ENCODE measurements at regions not wholly inside any gene's neighbourhood (a gene's known extent, or its start where the extent isn't known, plus 50 kb on each side); places are given as distances from the start of the nearest gene placed in this dataset.

DNA sequence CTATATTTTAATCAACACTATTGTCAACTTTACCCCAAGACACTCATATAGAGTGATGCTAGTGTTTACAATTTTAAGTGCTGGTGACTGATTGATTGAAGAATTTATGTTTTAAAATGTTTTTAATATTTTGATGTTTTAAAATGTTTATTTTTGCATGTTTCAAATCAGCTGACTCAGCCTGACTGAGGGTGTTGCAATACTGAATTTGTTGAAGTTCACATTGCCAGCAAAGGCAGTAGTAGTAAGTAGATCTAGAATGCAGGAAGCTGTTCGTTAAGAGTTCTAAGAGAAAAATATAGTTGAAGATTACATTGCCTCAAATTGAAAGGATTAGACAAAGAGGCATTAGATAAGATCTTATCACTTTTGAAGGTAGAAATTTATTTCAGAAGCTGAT is 977.6 kb downstream of the IGSF11 start:
- Mint-ChIP-seq H3K4me3 (no peak overlapping the region), H3K27ac (no peak overlapping the region)
- TF ChIP-seq CREB1 (CRISPR knock-in tag; IDR thresholded peaks at IDR 0.05; ENCODE audit: low read depth) (no peak), ZNF331 (CRISPR knock-in tag; IDR thresholded peaks at IDR 0.05; ENCODE audit: low read depth) (no peak), POLR2AphosphoS5 (IDR thresholded peaks at IDR 0.05; ENCODE audit: low read depth) (no peak), EZH2phosphoT487 (IDR thresholded peaks at IDR 0.05; ENCODE audit: unreplicated experiment) (no peak), EZH2 (IDR thresholded peaks at IDR 0.05; ENCODE audit: low read depth, unreplicated experiment) (no peak), NANOG (IDR thresholded peaks at IDR 0.05; ENCODE audit: borderline replicate concordance) (no peak), ZNF114 (CRISPR knock-in tag; IDR thresholded peaks at IDR 0.05) (no peak), JUNB (IDR thresholded peaks at IDR 0.05; ENCODE audit: unreplicated experiment) (no peak), STAT1 (IDR thresholded peaks at IDR 0.05; ENCODE audit: unreplicated experiment) (no peak)
- TF ChIP-seq, protein P1, sequence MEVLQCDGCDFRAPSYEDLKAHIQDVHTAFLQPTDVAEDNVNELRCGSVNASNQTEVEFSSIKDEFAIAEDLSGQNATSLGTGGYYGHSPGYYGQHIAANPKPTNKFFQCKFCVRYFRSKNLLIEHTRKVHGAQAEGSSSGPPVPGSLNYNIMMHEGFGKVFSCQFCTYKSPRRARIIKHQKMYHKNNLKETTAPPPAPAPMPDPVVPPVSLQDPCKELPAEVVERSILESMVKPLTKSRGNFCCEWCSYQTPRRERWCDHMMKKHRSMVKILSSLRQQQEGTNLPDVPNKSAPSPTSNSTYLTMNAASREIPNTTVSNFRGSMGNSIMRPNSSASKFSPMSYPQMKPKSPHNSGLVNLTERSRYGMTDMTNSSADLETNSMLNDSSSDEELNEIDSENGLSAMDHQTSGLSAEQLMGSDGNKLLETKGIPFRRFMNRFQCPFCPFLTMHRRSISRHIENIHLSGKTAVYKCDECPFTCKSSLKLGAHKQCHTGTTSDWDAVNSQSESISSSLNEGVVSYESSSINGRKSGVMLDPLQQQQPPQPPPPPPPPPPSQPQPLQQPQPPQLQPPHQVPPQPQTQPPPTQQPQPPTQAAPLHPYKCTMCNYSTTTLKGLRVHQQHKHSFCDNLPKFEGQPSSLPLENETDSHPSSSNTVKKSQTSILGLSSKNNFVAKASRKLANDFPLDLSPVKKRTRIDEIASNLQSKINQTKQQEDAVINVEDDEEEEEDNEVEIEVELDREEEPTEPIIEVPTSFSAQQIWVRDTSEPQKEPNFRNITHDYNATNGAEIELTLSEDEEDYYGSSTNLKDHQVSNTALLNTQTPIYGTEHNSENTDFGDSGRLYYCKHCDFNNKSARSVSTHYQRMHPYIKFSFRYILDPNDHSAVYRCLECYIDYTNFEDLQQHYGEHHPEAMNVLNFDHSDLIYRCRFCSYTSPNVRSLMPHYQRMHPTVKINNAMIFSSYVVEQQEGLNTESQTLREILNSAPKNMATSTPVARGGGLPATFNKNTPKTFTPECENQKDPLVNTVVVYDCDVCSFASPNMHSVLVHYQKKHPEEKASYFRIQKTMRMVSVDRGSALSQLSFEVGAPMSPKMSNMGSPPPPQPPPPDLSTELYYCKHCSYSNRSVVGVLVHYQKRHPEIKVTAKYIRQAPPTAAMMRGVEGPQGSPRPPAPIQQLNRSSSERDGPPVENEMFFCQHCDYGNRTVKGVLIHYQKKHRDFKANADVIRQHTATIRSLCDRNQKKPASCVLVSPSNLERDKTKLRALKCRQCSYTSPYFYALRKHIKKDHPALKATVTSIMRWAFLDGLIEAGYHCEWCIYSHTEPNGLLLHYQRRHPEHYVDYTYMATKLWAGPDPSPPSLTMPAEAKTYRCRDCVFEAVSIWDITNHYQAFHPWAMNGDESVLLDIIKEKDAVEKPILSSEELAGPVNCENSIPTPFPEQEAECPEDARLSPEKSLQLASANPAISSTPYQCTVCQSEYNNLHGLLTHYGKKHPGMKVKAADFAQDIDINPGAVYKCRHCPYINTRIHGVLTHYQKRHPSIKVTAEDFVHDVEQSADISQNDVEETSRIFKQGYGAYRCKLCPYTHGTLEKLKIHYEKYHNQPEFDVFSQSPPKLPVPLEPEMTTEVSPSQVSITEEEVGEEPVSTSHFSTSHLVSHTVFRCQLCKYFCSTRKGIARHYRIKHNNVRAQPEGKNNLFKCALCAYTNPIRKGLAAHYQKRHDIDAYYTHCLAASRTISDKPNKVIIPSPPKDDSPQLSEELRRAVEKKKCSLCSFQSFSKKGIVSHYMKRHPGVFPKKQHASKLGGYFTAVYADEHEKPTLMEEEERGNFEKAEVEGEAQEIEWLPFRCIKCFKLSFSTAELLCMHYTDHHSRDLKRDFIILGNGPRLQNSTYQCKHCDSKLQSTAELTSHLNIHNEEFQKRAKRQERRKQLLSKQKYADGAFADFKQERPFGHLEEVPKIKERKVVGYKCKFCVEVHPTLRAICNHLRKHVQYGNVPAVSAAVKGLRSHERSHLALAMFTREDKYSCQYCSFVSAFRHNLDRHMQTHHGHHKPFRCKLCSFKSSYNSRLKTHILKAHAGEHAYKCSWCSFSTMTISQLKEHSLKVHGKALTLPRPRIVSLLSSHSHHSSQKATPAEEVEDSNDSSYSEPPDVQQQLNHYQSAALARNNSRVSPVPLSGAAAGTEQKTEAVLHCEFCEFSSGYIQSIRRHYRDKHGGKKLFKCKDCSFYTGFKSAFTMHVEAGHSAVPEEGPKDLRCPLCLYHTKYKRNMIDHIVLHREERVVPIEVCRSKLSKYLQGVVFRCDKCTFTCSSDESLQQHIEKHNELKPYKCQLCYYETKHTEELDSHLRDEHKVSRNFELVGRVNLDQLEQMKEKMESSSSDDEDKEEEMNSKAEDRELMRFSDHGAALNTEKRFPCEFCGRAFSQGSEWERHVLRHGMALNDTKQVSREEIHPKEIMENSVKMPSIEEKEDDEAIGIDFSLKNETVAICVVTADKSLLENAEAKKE (CRISPR knock-in tag; IDR thresholded peaks at IDR 0.05) = no peak
- TF ChIP-seq, protein P2, sequence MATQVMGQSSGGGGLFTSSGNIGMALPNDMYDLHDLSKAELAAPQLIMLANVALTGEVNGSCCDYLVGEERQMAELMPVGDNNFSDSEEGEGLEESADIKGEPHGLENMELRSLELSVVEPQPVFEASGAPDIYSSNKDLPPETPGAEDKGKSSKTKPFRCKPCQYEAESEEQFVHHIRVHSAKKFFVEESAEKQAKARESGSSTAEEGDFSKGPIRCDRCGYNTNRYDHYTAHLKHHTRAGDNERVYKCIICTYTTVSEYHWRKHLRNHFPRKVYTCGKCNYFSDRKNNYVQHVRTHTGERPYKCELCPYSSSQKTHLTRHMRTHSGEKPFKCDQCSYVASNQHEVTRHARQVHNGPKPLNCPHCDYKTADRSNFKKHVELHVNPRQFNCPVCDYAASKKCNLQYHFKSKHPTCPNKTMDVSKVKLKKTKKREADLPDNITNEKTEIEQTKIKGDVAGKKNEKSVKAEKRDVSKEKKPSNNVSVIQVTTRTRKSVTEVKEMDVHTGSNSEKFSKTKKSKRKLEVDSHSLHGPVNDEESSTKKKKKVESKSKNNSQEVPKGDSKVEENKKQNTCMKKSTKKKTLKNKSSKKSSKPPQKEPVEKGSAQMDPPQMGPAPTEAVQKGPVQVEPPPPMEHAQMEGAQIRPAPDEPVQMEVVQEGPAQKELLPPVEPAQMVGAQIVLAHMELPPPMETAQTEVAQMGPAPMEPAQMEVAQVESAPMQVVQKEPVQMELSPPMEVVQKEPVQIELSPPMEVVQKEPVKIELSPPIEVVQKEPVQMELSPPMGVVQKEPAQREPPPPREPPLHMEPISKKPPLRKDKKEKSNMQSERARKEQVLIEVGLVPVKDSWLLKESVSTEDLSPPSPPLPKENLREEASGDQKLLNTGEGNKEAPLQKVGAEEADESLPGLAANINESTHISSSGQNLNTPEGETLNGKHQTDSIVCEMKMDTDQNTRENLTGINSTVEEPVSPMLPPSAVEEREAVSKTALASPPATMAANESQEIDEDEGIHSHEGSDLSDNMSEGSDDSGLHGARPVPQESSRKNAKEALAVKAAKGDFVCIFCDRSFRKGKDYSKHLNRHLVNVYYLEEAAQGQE (IDR thresholded peaks at IDR 0.05; ENCODE audit: unreplicated experiment) = no peak
- TF ChIP-seq, protein P3, sequence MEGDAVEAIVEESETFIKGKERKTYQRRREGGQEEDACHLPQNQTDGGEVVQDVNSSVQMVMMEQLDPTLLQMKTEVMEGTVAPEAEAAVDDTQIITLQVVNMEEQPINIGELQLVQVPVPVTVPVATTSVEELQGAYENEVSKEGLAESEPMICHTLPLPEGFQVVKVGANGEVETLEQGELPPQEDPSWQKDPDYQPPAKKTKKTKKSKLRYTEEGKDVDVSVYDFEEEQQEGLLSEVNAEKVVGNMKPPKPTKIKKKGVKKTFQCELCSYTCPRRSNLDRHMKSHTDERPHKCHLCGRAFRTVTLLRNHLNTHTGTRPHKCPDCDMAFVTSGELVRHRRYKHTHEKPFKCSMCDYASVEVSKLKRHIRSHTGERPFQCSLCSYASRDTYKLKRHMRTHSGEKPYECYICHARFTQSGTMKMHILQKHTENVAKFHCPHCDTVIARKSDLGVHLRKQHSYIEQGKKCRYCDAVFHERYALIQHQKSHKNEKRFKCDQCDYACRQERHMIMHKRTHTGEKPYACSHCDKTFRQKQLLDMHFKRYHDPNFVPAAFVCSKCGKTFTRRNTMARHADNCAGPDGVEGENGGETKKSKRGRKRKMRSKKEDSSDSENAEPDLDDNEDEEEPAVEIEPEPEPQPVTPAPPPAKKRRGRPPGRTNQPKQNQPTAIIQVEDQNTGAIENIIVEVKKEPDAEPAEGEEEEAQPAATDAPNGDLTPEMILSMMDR (conservative IDR thresholded peaks at IDR 0.05; ENCODE audit: low read depth in 2 of 2) = no peak
- TF ChIP-seq, protein P4, sequence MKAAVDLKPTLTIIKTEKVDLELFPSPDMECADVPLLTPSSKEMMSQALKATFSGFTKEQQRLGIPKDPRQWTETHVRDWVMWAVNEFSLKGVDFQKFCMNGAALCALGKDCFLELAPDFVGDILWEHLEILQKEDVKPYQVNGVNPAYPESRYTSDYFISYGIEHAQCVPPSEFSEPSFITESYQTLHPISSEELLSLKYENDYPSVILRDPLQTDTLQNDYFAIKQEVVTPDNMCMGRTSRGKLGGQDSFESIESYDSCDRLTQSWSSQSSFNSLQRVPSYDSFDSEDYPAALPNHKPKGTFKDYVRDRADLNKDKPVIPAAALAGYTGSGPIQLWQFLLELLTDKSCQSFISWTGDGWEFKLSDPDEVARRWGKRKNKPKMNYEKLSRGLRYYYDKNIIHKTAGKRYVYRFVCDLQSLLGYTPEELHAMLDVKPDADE (IDR thresholded peaks at IDR 0.05) = no peak

More for the DNA sequence above, 977.6 kb downstream of the IGSF11 start:
- Histone ChIP-seq H3K4me1 (ENCODE audit: insufficient read depth) (no peaks in the 10 kb centered on the region), H2AFZ (no peak overlapping the region), H3K4me3 (no peak overlapping the region), H3K79me2 (replicated peaks; ENCODE audit: insufficient read depth) (no peaks in the 10 kb centered on the region), H3K27me3 (ENCODE audit: insufficient read depth) (no peaks in the 10 kb centered on the region), H3K4me2 (no peak overlapping the region), H4K20me1 (replicated peaks; ENCODE audit: insufficient read depth) (no peaks in the 10 kb centered on the region), H3K9me2 (ENCODE audit: insufficient read depth) (no peaks in the 10 kb centered on the region), H3K36me3 (ENCODE audit: insufficient read depth) (no peaks in the 10 kb centered on the region), H3K27ac (ENCODE audit: low read depth) (no peak overlapping the region), H3F3A (replicated peaks; ENCODE audit: low read depth) (no peaks in the 10 kb centered on the region)
- ATAC-seq (no peak), DNase-seq (ENCODE audit: low spot score) (no peak)
- H3K36me3 Mint-ChIP-seq (ENCODE audit: low read depth) = no peaks in the 10 kb centered on the region
- no peaks in the 10 kb centered on the region for H3K9me3 Mint-ChIP-seq
- no peaks in the 10 kb centered on the region for H3K4me1 Mint-ChIP-seq
- H3K27me3 Mint-ChIP-seq (ENCODE audit: insufficient read depth, low read depth, poor library complexity) = peaks cover 2% of the 10 kb centered on the region

All from GM23338 (cell line).